Loucy (cell line): ENCODE measurements at regions not wholly inside any gene's neighbourhood (a gene's known extent, or its start where the extent isn't known, plus 50 kb on each side); places are given as distances from the start of the nearest gene placed in this dataset.

Source experiments
- H2AFZ ChIP-seq: fragments of 200-600 bp; sonication (generic); 2 replicates; pipeline ENCODE4 v1.6.0; 2016; ENCODE audit warnings: antibody characterized with exemption, mild to moderate bottlenecking, low read length, moderate library complexity
- H3F3A ChIP-seq: fragments of 200-600 bp; 2 replicates; pipeline ENCODE4 v1.6.0; 2016; ENCODE audit warnings: antibody characterized with exemption, low read depth, mild to moderate bottlenecking
- H3K27me3 ChIP-seq: fragments of 200-600 bp; sonication (generic); 2 replicates; pipeline ENCODE4 v1.6.1; 2014; ENCODE audit warnings: low read length, mild to moderate bottlenecking; ENCODE audit not compliant: insufficient read depth, poor library complexity, severe bottlenecking
- H3K36me3 ChIP-seq: fragments of 200-600 bp; sonication (generic); 2 replicates; pipeline ENCODE4 v1.6.1; 2016; ENCODE audit warnings: low read length; ENCODE audit not compliant: insufficient read depth
- H3K4me1 ChIP-seq: fragments of 200-600 bp; sonication (generic); 2 replicates; pipeline ENCODE4 v1.5.1; 2014; ENCODE audit warnings: low read length, mild to moderate bottlenecking; ENCODE audit not compliant: insufficient read depth, poor library complexity, severe bottlenecking
- H3K4me2 ChIP-seq: fragments of 200-600 bp; sonication (generic); 2 replicates; pipeline ENCODE4 v1.6.0; 2014; ENCODE audit warnings: antibody characterized with exemption, low read length, low read depth, mild to moderate bottlenecking; ENCODE audit not compliant: poor library complexity, severe bottlenecking
- H3K4me3 ChIP-seq: fragments of 200-600 bp; sonication (generic); 2 replicates; pipeline ENCODE4 v1.5.1; 2014; ENCODE audit warnings: low read length, mild to moderate bottlenecking, mixed read lengths; ENCODE audit not compliant: poor library complexity, severe bottlenecking
- H3K79me2 ChIP-seq: fragments of 200-600 bp; sonication (generic); 2 replicates; pipeline ENCODE4 v1.6.1; 2014; ENCODE audit warnings: low read length; ENCODE audit not compliant: insufficient read depth
- H3K9ac ChIP-seq: fragments of 200-600 bp; sonication (generic); 2 replicates; pipeline ENCODE4 v1.6.0; 2014; ENCODE audit warnings: mild to moderate bottlenecking, low read depth, low read length, moderate library complexity; ENCODE audit not compliant: poor library complexity, severe bottlenecking
- H3K9me2 ChIP-seq: fragments of 200-600 bp; sonication (generic); replicated peaks from 2 replicates; pipeline ENCODE4 v1.6.1; 2016; ENCODE audit warnings: low read depth, low read length, mixed read lengths
- H3K9me3 ChIP-seq: fragments of 200-600 bp; sonication (generic); 2 replicates; pipeline ENCODE4 v1.6.1; 2014; ENCODE audit warnings: mild to moderate bottlenecking, antibody characterized with exemption, low read length, low read depth; ENCODE audit not compliant: insufficient read depth
- H4K20me1 ChIP-seq: fragments of 200-600 bp; sonication (generic); 2 replicates; pipeline ENCODE4 v1.6.0; 2014; ENCODE audit warnings: antibody characterized with exemption, low read length, mild to moderate bottlenecking; ENCODE audit not compliant: insufficient read depth, poor library complexity, severe bottlenecking
- EZH2phosphoT487 ChIP-seq: fragments of 200-600 bp; IDR thresholded peaks from 2 replicates; pipeline ENCODE4 v1.6.1; 2018; ENCODE audit warnings: antibody characterized with exemption, mild to moderate bottlenecking, moderate library complexity, borderline replicate concordance
- TF ChIP-seq, protein P1 (sequence below): fragments of 200-600 bp; sonication (generic); conservative IDR thresholded peaks from 2 replicates; pipeline ENCODE4 v1.5.1; 2014; ENCODE audit warnings: mild to moderate bottlenecking, antibody characterized with exemption, low read length

DNA sequence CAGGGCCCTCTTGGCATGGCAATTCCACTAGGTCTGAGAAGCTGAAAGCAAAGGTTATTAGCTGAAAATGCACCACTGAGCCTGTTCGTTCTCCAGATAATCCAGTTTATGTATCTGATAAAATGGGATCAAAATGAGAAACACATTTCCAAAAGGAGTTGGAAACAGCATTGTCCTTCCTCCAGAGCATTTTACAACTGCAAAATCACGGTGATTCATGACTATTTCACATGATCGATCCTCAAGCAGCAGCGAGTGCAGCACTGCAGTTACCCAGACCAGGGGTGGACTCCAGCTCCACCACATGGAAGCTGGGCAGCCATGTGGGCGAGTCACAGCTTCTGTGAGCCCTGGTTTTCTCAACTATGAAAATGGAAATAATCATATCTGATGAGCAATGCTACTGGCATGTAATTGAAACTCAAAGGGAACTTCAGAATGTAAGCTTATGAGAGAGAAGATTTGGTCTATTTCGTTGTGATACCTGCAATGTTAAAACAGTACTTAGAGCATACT lies 78.7 kb upstream of the MSX1 start:
- Histone ChIP-seq H3K4me2 (no peak overlapping the region), H3K27me3 (no peaks in the 10 kb centered on the region), H3K4me1 (no peaks in the 10 kb centered on the region), H3K9me3 (no peaks in the 10 kb centered on the region; the same call in 1 of the 2 replicates), H3K9me2 (no peaks in the 10 kb centered on the region), H3K9ac (no peak overlapping the region), H3K36me3 (no peaks in the 10 kb centered on the region), H3K79me2 (no peaks in the 10 kb centered on the region), H2AFZ (no peak overlapping the region), H3F3A (no peaks in the 10 kb centered on the region), H3K4me3 (no peak overlapping the region), H4K20me1 (no peaks in the 10 kb centered on the region)
- TF ChIP-seq EZH2phosphoT487: no peak
- TF ChIP-seq, protein P1, sequence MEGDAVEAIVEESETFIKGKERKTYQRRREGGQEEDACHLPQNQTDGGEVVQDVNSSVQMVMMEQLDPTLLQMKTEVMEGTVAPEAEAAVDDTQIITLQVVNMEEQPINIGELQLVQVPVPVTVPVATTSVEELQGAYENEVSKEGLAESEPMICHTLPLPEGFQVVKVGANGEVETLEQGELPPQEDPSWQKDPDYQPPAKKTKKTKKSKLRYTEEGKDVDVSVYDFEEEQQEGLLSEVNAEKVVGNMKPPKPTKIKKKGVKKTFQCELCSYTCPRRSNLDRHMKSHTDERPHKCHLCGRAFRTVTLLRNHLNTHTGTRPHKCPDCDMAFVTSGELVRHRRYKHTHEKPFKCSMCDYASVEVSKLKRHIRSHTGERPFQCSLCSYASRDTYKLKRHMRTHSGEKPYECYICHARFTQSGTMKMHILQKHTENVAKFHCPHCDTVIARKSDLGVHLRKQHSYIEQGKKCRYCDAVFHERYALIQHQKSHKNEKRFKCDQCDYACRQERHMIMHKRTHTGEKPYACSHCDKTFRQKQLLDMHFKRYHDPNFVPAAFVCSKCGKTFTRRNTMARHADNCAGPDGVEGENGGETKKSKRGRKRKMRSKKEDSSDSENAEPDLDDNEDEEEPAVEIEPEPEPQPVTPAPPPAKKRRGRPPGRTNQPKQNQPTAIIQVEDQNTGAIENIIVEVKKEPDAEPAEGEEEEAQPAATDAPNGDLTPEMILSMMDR: no peak

DNA sequence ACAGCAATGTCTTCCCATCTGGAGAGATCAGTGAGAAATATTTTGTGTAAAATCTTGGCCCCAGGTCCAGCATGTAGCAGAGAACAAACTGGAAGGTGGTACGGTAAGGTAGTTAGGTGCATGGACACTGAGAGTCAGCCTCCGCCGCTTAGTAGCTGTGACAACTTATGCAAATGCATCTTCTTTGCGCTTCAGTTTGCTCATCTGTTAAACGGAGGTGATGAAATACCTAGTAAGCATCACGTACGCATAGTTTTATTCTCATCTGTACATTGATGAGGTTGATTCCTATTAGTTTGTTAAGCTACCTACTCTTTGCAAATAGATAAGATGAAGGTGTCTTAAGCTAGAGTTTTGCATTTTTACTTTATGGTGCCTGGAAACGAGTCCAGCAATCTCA lies 80.0 kb upstream of the MSX1 start:
- Histone ChIP-seq H3K27me3 (no peaks in the 10 kb centered on the region), H2AFZ (no peak overlapping the region), H4K20me1 (no peaks in the 10 kb centered on the region), H3K9ac (no peak overlapping the region), H3K4me2 (no peak overlapping the region), H3K36me3 (no peaks in the 10 kb centered on the region), H3K9me3 (no peaks in the 10 kb centered on the region; the same call in 1 of the 2 replicates), H3K79me2 (no peaks in the 10 kb centered on the region), H3K4me1 (no peaks in the 10 kb centered on the region), H3K4me3 (no peak overlapping the region), H3F3A (no peaks in the 10 kb centered on the region), H3K9me2 (no peaks in the 10 kb centered on the region)
- TF ChIP-seq, protein P1: no peak
- no peak for TF ChIP-seq EZH2phosphoT487

DNA sequence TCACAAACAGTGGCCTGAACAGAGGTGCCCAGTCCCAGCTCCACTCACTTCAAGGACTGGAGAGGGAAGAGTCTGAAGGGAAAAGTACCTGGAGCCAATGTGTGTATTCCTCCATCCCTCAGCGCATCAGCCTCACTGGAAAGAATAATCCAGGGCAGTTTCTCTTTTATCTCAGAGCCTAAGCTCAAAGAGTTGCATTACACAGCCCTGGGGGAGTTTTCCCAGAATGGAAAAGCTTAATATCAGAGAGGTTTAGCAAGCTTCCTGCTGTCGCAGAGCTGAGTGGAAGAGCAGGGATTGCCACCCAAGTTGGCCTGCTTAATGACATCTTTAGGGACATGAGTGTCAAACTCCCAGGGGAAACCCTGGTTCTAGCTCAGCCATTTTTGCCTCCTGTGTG lies 80.4 kb upstream of the MSX1 start:
- Histone ChIP-seq H3K9me3 (no peaks in the 10 kb centered on the region; the same call in 1 of the 2 replicates), H3K4me1 (no peaks in the 10 kb centered on the region), H3K4me2 (no peak overlapping the region), H3K27me3 (no peaks in the 10 kb centered on the region), H4K20me1 (no peaks in the 10 kb centered on the region), H3F3A (no peaks in the 10 kb centered on the region), H3K9me2 (no peaks in the 10 kb centered on the region), H3K36me3 (no peaks in the 10 kb centered on the region), H2AFZ (no peak overlapping the region), H3K4me3 (no peak overlapping the region), H3K79me2 (no peaks in the 10 kb centered on the region), H3K9ac (no peak overlapping the region)
- no peak for TF ChIP-seq EZH2phosphoT487
- TF ChIP-seq, protein P1: no peak
